Endothelial cell of umbilical vein (primary cell): ENCODE measurements at regions not wholly inside any gene's neighbourhood (a gene's known extent, or its start where the extent isn't known, plus 50 kb on each side); places are given as distances from the start of the nearest gene placed in this dataset.

Source experiments
- BruUV-seq: library from RNA; stranded (reverse); fragments of 400-500 nt; replicated peaks from 2 replicates; lab custom pipeline; 2021; lab: Mats Ljungman, UMichigan
- CTCF ChIA-PET: fragments of 300-600, 350-600 bp; sonication (Branson Sonifier 250); formaldehyde crosslinking; loops from one replicate; lab custom pipeline; 2021; ENCODE audit warnings: antibody characterized with exemption, inconsistent platforms; lab: Charles Lee
- POLR2A ChIA-PET: fragments of 300-600, 350-600 bp; sonication (Branson Sonifier 250); formaldehyde crosslinking; loops from one replicate; lab custom pipeline; 2021; ENCODE audit warnings: antibody characterized with exemption, inconsistent platforms; lab: Charles Lee
- DNase-seq: peaks from one replicate; pipeline ENCODE4 v3.0.0-alpha.2; 2011; ENCODE audit warnings: low read depth, low spot score
- FAIRE-seq: peaks from 2 replicates; lab custom pipeline; 2011; peaks lifted over from hg19 to GRCh38; lab: Jason Lieb, UNC
- H2AFZ ChIP-seq: 2 replicates; pipeline ENCODE4 v1.6.0; 2012; ENCODE audit warnings: low read depth, low read length, control low read depth, inconsistent platforms
- H3K27ac ChIP-seq: 2 replicates; pipeline ENCODE4 v1.5.1; 2011; ENCODE audit warnings: low read depth, mild to moderate bottlenecking, control low read depth, low read length, moderate library complexity; ENCODE audit not compliant: insufficient read depth
- H3K27me3 ChIP-seq, 2 experiments: 2 replicates each; pipeline versions ENCODE4 v1.6.0 to v1.6.1; 2011; ENCODE audit warnings: low read length in 2 of 2, mixed read lengths in 1 of 2; ENCODE audit not compliant: control insufficient read depth in 2 of 2, insufficient read depth in 2 of 2
- H3K36me3 ChIP-seq, 2 experiments: 2 replicates in 1 of 2; 3 replicates in 1 of 2; pipeline ENCODE4 v1.5.1; 2011; ENCODE audit warnings: low read length in 2 of 2, mild to moderate bottlenecking in 1 of 2, moderate library complexity in 1 of 2; ENCODE audit not compliant: control insufficient read depth in 2 of 2, insufficient read depth in 2 of 2; ENCODE audit errors: extremely low read depth in 1 of 2
- H3K4me1 ChIP-seq: 3 replicates; pipeline ENCODE4 v1.5.1; 2011; ENCODE audit warnings: mild to moderate bottlenecking, low read length; ENCODE audit not compliant: control insufficient read depth, insufficient read depth; ENCODE audit errors: extremely low read depth
- H3K4me2 ChIP-seq: 2 replicates; pipeline ENCODE4 v1.6.1; 2011; ENCODE audit warnings: low read length, control low read depth, mixed read lengths; ENCODE audit not compliant: insufficient read depth
- H3K4me3 ChIP-seq, 3 experiments: fragments of 200-600 bp in 1 of 3; sonication (generic), shearing (Covaris generic) in 1 of 3; replicated peaks in 1 of 3; 2 replicates each; pipeline ENCODE4 v1.5.1; 2011 to 2016; ENCODE audit warnings: control low read depth in 3 of 3, low read length in 3 of 3, mild to moderate bottlenecking in 2 of 3, inconsistent platforms in 1 of 3, low read depth in 1 of 3, moderate library complexity in 1 of 3; ENCODE audit not compliant: insufficient read depth in 1 of 3
- H3K79me2 ChIP-seq: 2 replicates; pipeline ENCODE4 v1.6.0; 2012; ENCODE audit warnings: low read length, inconsistent platforms; ENCODE audit not compliant: control insufficient read depth, insufficient read depth
- H3K9ac ChIP-seq: replicated peaks from 2 replicates; pipeline ENCODE3; 2011; ENCODE audit warnings: low read length, control low read depth; ENCODE audit not compliant: insufficient read depth; ENCODE audit errors: extremely low read depth
- H3K9me1 ChIP-seq: replicated peaks from 3 replicates; pipeline ENCODE4 v1.6.0; 2011; ENCODE audit warnings: mild to moderate bottlenecking, low read length; ENCODE audit not compliant: control insufficient read depth, insufficient read depth; ENCODE audit errors: extremely low read depth
- H3K9me3 ChIP-seq: replicated peaks from 2 replicates; pipeline ENCODE4 v1.5.1; 2012; ENCODE audit warnings: low read length, inconsistent platforms; ENCODE audit not compliant: control insufficient read depth, insufficient read depth
- H4K20me1 ChIP-seq: replicated peaks from 2 replicates; pipeline ENCODE3; 2011; ENCODE audit warnings: mild to moderate bottlenecking, low read length; ENCODE audit not compliant: control insufficient read depth, insufficient read depth; ENCODE audit errors: extremely low read depth
- EZH2 ChIP-seq: IDR thresholded peaks from 2 replicates; pipeline ENCODE4 v1.6.1; 2012; ENCODE audit warnings: borderline replicate concordance, low read depth, mild to moderate bottlenecking, moderate library complexity, low read length, inconsistent platforms; ENCODE audit not compliant: severe bottlenecking
- FOS ChIP-seq: IDR thresholded peaks from 2 replicates; pipeline ENCODE4 v1.6.1; 2011; ENCODE audit warnings: mild to moderate bottlenecking, low read length, moderate library complexity, borderline replicate concordance; ENCODE audit not compliant: insufficient read depth
- GATA2 ChIP-seq: IDR thresholded peaks from 2 replicates; pipeline ENCODE4 v1.7.0; 2011; ENCODE audit warnings: low read depth, mild to moderate bottlenecking, moderate library complexity, mixed read lengths, low read length; ENCODE audit not compliant: insufficient read length, insufficient read depth
- JUN ChIP-seq: IDR thresholded peaks from 2 replicates; pipeline ENCODE4 v1.6.1; 2011; ENCODE audit warnings: borderline replicate concordance, low read depth; ENCODE audit not compliant: insufficient read length, insufficient read depth
- MYC ChIP-seq: IDR thresholded peaks from one replicate; pipeline ENCODE4 v1.6.1; 2011; ENCODE audit warnings: mild to moderate bottlenecking, low read depth, low read length
- POLR2A ChIP-seq: IDR thresholded peaks from 2 replicates; pipeline ENCODE4 v1.6.1; 2012; ENCODE audit warnings: low read depth, mild to moderate bottlenecking, control low read depth, low read length
- POLR2AphosphoS5 ChIP-seq: IDR thresholded peaks from 2 replicates; pipeline ENCODE4 v1.6.1; 2012; ENCODE audit warnings: low read depth, mild to moderate bottlenecking, control low read depth, low read length, moderate library complexity; ENCODE audit not compliant: insufficient read depth
- dilution Hi-C: fragments of 300-500 bp; cut with MboI; formaldehyde crosslinking; loops from one replicate; pipeline ENCODE4 v1.15.0; 2019; ENCODE audit warnings: low sequenced_read_pairs; ENCODE audit not compliant: extremely low pct_ligation_motif_present
- intact Hi-C: fragments of 100-400 bp; cut with micrococcal nuclease; formaldehyde crosslinking; loops from one replicate; pipeline ENCODE4 v1.10.0; 2022
- TF ChIP-seq, protein P1 (sequence below): IDR thresholded peaks from 2 replicates; pipeline ENCODE4 v1.6.1; 2011; ENCODE audit not compliant: insufficient read depth, insufficient read length
- TF ChIP-seq, protein P2 (sequence below), 2 donors: IDR thresholded peaks; 1 replicate in 1 of 2; 2 replicates in 1 of 2; pipeline ENCODE4 v1.5.1; 2011; ENCODE audit warnings: low read length in 2 of 2, mild to moderate bottlenecking in 2 of 2, moderate library complexity in 2 of 2, control low read depth in 1 of 2, inconsistent platforms in 1 of 2, low read depth in 1 of 2; ENCODE audit not compliant: insufficient read depth in 1 of 2; ENCODE audit errors: extremely low read depth in 1 of 2

DNA sequence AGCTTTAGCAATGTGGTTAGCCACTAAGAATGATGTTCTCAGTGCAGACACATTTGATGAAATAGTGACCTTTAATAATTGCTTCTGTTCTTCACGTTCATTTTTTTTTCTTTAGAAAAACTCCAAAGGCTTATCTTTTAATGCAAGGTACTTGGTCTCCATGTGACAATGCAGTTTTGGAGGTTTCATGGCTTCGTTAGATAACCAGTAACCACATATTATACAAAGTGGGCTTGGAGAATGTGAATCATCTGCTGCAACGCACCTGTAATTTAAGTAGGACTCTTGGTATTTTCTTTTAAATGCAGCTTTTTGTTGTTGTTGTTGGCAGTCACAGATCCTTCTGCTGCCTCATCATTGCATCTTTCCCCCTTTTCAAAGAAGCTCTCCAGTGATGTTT is 1606.3 kb downstream of the SUCLG1 start:
- dilution Hi-C loops, result no loop called here
- no peaks in the 10 kb centered on the region for H3K36me3 ChIP-seq
- POLR2A ChIA-PET, result no interaction called here
- no peaks in the 10 kb centered on the region for H3K9me1 ChIP-seq
- H3K27ac ChIP-seq, result no peak overlapping the region
- DNase-seq, result no peak
- no peaks in the 10 kb centered on the region for H3K9me3 ChIP-seq
- no peak overlapping the region for H3K9ac ChIP-seq
- TF ChIP-seq JUN, result no peak
- TF ChIP-seq FOS, result no peak
- no peak for TF ChIP-seq MYC
- TF ChIP-seq EZH2, result no peak
- TF ChIP-seq, protein P1, sequence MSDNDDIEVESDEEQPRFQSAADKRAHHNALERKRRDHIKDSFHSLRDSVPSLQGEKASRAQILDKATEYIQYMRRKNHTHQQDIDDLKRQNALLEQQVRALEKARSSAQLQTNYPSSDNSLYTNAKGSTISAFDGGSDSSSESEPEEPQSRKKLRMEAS, result no peak
- no peak for TF ChIP-seq GATA2
- no peak for TF ChIP-seq POLR2A
- TF ChIP-seq, protein P2, sequence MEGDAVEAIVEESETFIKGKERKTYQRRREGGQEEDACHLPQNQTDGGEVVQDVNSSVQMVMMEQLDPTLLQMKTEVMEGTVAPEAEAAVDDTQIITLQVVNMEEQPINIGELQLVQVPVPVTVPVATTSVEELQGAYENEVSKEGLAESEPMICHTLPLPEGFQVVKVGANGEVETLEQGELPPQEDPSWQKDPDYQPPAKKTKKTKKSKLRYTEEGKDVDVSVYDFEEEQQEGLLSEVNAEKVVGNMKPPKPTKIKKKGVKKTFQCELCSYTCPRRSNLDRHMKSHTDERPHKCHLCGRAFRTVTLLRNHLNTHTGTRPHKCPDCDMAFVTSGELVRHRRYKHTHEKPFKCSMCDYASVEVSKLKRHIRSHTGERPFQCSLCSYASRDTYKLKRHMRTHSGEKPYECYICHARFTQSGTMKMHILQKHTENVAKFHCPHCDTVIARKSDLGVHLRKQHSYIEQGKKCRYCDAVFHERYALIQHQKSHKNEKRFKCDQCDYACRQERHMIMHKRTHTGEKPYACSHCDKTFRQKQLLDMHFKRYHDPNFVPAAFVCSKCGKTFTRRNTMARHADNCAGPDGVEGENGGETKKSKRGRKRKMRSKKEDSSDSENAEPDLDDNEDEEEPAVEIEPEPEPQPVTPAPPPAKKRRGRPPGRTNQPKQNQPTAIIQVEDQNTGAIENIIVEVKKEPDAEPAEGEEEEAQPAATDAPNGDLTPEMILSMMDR (IDR thresholded peaks at IDR 0.05; ENCODE audit: extremely low read depth in 1 of 2, insufficient read depth in 1 of 2, low read depth in 1 of 2, low read length in 2 of 2), result no peak
- TF ChIP-seq POLR2AphosphoS5, result no peak
- no peaks in the 10 kb centered on the region for H3K27me3 ChIP-seq
- intact Hi-C loops, result no loop called here
- H3K4me3 ChIP-seq, result no peak overlapping the region
- FAIRE-seq, result no peak
- BruUV-seq, result no TSS peak
- H3K4me1 ChIP-seq, result peaks cover 3% of the 10 kb centered on the region
- H4K20me1 ChIP-seq, result no peaks in the 10 kb centered on the region
- no peak overlapping the region for H2AFZ ChIP-seq
- no peaks in the 10 kb centered on the region for H3K79me2 ChIP-seq
- H3K4me2 ChIP-seq, result no peak overlapping the region
- CTCF ChIA-PET, result interaction anchor here (1.7 kb wide), 1 partner anchor 8 kb away, joined by 4 read pairs; no protein-coding TSS in a partner anchor
